ENCODE measurements at regions not wholly inside any gene's neighbourhood (a gene's known extent, or its start where the extent isn't known, plus 50 kb on each side); places are given as distances from the start of the nearest gene placed in this dataset.

- peaks cover 10 to 45% (median 26%) of the 10 kb centered on the region in 4 donors for H3K4me1 ChIP-seq
- TF ChIP-seq POLR2A (IDR thresholded peaks at IDR 0.05) (no peak), CTCF (IDR thresholded peaks at IDR 0.05) (no peak), EP300 (IDR thresholded peaks at IDR 0.05) (no peak), POLR2AphosphoS5 (IDR thresholded peaks at IDR 0.05) (no peak)
- H3K4me3 ChIP-seq = no peak overlapping the region
- no peaks in the 10 kb centered on the region for H3K27me3 ChIP-seq
- H3K36me3 ChIP-seq = no peaks in the 10 kb centered on the region
- ATAC-seq (ENCODE audit: low FRiP score in 2 of 2) = no peak
- 88% methylated on average over 16 of the region's 16 CpGs for WGBS, 2 donors
- H3K27ac ChIP-seq = peak overlapping the region in 1 of 4 donors; percentile 78
- no peaks in the 10 kb centered on the region for H3K9me3 ChIP-seq
- DNase-seq = peak in 1 of 2 donors; percentile 28
These were observed 176.3 kb upstream of the BMPER start for GRCh38 chr7:33728873-33729551.

DNA sequence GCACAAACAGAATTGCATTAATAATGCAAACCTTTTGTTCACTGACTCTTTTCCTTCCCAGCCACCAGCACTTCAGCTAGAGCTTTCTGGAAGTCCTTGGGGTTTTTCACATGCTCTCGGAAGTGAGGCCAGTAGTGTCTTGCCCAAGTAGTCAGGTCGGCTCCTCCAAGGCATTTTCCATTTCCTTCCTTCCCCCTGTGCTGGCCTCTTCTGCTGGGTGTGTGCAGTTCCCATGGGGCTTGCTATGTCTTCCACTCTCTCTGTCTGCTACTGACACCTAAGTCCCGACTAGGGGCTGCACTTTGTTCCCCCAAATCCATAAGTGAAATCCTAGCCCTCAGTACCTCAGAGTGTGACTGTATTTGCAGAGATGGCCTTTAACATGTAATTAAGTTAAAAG is 175.6 kb upstream of the BMPER start:
- H3K27ac ChIP-seq = peak overlapping the region in 2 of 4 donors; percentile 45 to 49
- H3K27me3 ChIP-seq = no peaks in the 10 kb centered on the region
- no peak overlapping the region for H3K4me3 ChIP-seq
- no peaks in the 10 kb centered on the region for H3K36me3 ChIP-seq
- no peak for TF ChIP-seq CTCF (IDR thresholded peaks at IDR 0.05)
- no peak for TF ChIP-seq POLR2AphosphoS5 (IDR thresholded peaks at IDR 0.05)
- no peak for TF ChIP-seq POLR2A (IDR thresholded peaks at IDR 0.05)
- no peak for TF ChIP-seq EP300 (IDR thresholded peaks at IDR 0.05)
- peaks cover 7 to 38% (median 26%) of the 10 kb centered on the region in 4 donors for H3K4me1 ChIP-seq
- no peaks in the 10 kb centered on the region for H3K9me3 ChIP-seq
- ATAC-seq (ENCODE audit: low FRiP score in 2 of 2) = no peak
- DNase-seq = no peak
- WGBS, 2 donors = 55 to 65% methylated on average over 3 of the region's 3 CpGs

- Histone ChIP-seq H3K36me3 (no peaks in the 10 kb centered on the region), H3K4me1 (peaks cover 4 to 32% (median 20%) of the 10 kb centered on the region in 4 donors), H3K4me3 (no peak overlapping the region), H3K9me3 (no peaks in the 10 kb centered on the region), H3K27me3 (no peaks in the 10 kb centered on the region), H3K27ac (peak overlapping the region in 3 of 4 donors; percentile 4 to 73 (median 45))
- ATAC-seq (ENCODE audit: low FRiP score in 2 of 2) = no peak
- TF ChIP-seq CTCF (IDR thresholded peaks at IDR 0.05) (no peak), EP300 (IDR thresholded peaks at IDR 0.05) (no peak), POLR2A (IDR thresholded peaks at IDR 0.05) (no peak), POLR2AphosphoS5 (IDR thresholded peaks at IDR 0.05) (no peak)
- 58% methylated on average over 3 to 4 of the region's 4 CpGs for WGBS, 2 donors
- no peak for DNase-seq
These were observed 174.4 kb upstream of the BMPER start for GRCh38 chr7:33730958-33731357.

- peaks cover 4 to 26% (median 15%) of the 10 kb centered on the region in 4 donors for H3K4me1 ChIP-seq
- H3K27ac ChIP-seq = peak overlapping the region in 2 of 4 donors; percentile 45 to 73
- no peaks in the 10 kb centered on the region for H3K36me3 ChIP-seq
- TF ChIP-seq POLR2A (IDR thresholded peaks at IDR 0.05) (no peak), CTCF (IDR thresholded peaks at IDR 0.05) (no peak), POLR2AphosphoS5 (IDR thresholded peaks at IDR 0.05) (no peak), EP300 (IDR thresholded peaks at IDR 0.05) (no peak)
- ATAC-seq (ENCODE audit: low FRiP score in 2 of 2) (no peak), DNase-seq (no peak)
- WGBS, 2 donors = 78 to 79% methylated on average over 5 of the region's 5 CpGs
- no peaks in the 10 kb centered on the region for H3K9me3 ChIP-seq
- H3K27me3 ChIP-seq = no peaks in the 10 kb centered on the region
- no peak overlapping the region for H3K4me3 ChIP-seq
These were observed 173.4 kb upstream of the BMPER start for GRCh38 chr7:33731912-33732311.

DNA sequence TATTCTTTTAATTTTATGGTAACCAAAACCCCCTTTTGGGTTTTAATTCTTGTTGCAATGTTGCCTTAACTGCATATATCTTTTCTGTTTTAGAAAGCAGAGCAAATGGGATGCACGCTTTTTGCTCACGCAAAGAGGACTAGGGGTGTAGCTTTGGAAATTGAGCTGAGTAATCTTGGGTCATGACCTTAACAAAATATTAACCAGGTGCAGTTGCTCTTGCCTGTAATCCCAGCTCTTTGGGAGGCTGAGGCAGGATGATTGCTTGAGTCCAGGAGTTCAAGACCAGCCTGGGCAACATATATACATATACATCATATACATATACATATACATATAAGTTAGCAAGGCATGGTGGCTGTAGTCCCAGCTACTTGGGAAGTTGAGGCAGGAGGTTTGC is 172.9 kb upstream of the BMPER start:
- Histone ChIP-seq H3K4me1 (peaks cover 4 to 21% (median 12%) of the 10 kb centered on the region in 4 donors), H3K36me3 (no peaks in the 10 kb centered on the region), H3K27ac (no peak overlapping the region), H3K9me3 (no peaks in the 10 kb centered on the region), H3K27me3 (no peaks in the 10 kb centered on the region), H3K4me3 (no peak overlapping the region)
- no peak for TF ChIP-seq CTCF (IDR thresholded peaks at IDR 0.05)
- no peak for TF ChIP-seq POLR2AphosphoS5 (IDR thresholded peaks at IDR 0.05)
- TF ChIP-seq POLR2A (IDR thresholded peaks at IDR 0.05) = no peak
- no peak for TF ChIP-seq EP300 (IDR thresholded peaks at IDR 0.05)
- DNase-seq (no peak), ATAC-seq (ENCODE audit: low FRiP score in 2 of 2) (no peak)
- WGBS, 2 donors = 86 to 98% methylated on average over 2 of the region's 2 CpGs

All from upper lobe of left lung (tissue), 6 donors.